ENCODE measurements at regions not wholly inside any gene's neighbourhood (a gene's known extent, or its start where the extent isn't known, plus 50 kb on each side); places are given as distances from the start of the nearest gene placed in this dataset.

DNA sequence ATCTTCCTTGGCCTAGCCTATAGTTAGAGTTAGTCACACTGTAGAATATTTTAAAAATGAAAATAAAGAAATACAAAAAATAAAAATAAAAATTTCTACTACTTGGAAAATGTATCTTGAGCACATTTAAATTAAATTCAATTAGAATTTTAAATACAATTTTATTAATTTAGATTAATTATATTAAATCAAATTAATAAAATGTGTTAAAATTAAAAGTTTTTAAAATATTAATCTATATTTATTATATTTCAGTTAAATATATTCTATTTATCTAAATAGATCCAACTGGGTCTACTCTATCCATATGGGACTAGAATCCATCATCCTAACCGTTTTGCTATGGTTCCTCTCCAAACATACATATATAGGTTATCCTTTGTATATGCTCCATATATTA lies 588.3 kb upstream of the TMPRSS15 start:
- no peak overlapping the region for H3K4me3 ChIP-seq (ENCODE audit: control insufficient read depth, low read depth, low read length)
- DNase-seq (ENCODE audit: low read depth) = no peak
- TF ChIP-seq, protein P1, sequence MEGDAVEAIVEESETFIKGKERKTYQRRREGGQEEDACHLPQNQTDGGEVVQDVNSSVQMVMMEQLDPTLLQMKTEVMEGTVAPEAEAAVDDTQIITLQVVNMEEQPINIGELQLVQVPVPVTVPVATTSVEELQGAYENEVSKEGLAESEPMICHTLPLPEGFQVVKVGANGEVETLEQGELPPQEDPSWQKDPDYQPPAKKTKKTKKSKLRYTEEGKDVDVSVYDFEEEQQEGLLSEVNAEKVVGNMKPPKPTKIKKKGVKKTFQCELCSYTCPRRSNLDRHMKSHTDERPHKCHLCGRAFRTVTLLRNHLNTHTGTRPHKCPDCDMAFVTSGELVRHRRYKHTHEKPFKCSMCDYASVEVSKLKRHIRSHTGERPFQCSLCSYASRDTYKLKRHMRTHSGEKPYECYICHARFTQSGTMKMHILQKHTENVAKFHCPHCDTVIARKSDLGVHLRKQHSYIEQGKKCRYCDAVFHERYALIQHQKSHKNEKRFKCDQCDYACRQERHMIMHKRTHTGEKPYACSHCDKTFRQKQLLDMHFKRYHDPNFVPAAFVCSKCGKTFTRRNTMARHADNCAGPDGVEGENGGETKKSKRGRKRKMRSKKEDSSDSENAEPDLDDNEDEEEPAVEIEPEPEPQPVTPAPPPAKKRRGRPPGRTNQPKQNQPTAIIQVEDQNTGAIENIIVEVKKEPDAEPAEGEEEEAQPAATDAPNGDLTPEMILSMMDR (IDR thresholded peaks at IDR 0.05; ENCODE audit: control insufficient read depth, insufficient read depth, low read depth, low read length, missing control alignments) = no peak

DNA sequence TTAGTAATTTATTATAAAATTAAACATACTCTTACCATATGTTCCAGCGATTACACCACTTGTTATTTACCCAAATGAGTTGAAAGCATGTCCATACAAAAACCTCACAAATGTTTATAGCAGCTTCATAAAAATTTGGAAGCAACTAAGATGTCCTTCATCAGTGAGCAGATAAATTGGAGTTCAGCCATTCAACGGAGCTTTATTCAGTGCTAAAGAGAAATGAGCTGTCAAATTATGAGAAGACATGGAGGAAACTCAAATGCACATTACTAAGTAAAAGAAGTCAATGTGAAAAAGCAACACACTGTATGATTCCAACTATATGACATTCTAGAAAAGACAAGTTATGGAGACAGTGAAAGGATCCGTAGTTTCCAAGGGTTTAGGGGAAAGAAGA lies 606.7 kb upstream of the TMPRSS15 start:
- DNase-seq (ENCODE audit: low read depth) = no peak
- TF ChIP-seq, protein P1 (IDR thresholded peaks at IDR 0.05; ENCODE audit: control insufficient read depth, insufficient read depth, low read depth, low read length, missing control alignments) = no peak

DNA sequence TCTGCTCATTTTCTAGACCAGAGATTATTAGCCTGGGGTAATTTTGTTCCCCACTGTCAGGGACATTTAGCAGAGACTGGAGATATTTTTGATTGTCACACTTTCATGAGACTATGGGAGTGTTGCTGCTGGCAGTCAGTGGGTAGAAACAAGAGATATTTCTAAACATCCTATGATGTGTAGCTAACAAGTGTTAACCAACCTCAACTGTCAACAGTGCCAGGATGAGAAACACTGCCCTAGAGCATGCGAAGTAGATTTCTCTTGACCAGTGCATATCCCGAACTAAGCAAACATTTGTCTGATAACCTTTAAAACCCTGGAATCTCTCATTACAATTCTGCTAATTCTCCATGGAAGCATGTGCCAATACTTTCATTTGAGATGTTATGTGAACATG lies 607.4 kb upstream of the TMPRSS15 start:
- DNase-seq (ENCODE audit: low read depth) = no peak
- TF ChIP-seq, protein P1 (IDR thresholded peaks at IDR 0.05; ENCODE audit: control insufficient read depth, insufficient read depth, low read depth, low read length, missing control alignments) = no peak
- H3K4me3 ChIP-seq (ENCODE audit: control insufficient read depth, low read depth, low read length) = no peak overlapping the region

More for the DNA sequence above, 606.7 kb upstream of the TMPRSS15 start:
- H3K4me3 ChIP-seq (ENCODE audit: control insufficient read depth, low read depth, low read length) = no peak overlapping the region

DNA sequence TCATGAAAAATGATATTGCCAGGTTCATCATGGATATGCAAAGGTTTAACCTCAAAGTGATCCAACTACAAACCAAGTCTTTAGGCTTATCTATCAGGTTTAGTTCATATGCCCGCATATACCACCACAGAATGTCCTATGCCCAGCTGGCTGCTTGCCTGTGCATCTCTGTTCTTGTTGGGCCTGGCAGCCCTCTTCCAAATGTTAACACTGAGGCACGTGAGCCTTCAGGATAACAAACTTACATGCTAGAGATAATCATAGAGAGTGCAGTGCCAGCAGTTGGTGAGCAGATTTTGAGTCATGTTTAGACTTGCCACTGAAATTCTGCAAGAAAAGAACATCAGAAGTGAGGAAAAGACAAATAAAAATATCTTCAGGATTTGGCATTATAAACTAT lies 607.9 kb upstream of the TMPRSS15 start:
- DNase-seq (ENCODE audit: low read depth) = no peak
- TF ChIP-seq, protein P1 (IDR thresholded peaks at IDR 0.05; ENCODE audit: control insufficient read depth, insufficient read depth, low read depth, low read length, missing control alignments) = no peak
- no peak overlapping the region for H3K4me3 ChIP-seq (ENCODE audit: control insufficient read depth, low read depth, low read length)

DNA sequence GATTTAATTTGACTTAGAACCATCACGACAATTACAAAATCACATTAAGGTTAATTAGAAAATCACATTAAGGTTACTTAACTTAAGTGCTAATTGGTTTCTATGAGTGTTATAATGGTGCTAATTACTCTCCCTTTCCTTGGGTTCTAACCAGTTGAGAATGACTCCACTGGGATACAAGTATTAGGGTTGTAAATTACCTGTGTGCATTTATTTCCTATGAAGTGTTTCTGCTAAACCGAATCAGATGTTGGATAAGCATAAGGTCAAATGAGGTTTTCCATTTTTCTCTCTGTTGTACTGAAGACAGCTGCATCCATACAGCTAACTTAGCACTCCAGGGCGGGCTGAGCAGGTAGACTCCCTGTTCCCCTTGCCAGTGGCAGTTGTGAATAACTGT lies 610.3 kb upstream of the TMPRSS15 start:
- no peak for DNase-seq (ENCODE audit: low read depth)
- TF ChIP-seq, protein P1 (IDR thresholded peaks at IDR 0.05; ENCODE audit: control insufficient read depth, insufficient read depth, low read depth, low read length, missing control alignments) = no peak
- no peak overlapping the region for H3K4me3 ChIP-seq (ENCODE audit: control insufficient read depth, low read depth, low read length)

DNA sequence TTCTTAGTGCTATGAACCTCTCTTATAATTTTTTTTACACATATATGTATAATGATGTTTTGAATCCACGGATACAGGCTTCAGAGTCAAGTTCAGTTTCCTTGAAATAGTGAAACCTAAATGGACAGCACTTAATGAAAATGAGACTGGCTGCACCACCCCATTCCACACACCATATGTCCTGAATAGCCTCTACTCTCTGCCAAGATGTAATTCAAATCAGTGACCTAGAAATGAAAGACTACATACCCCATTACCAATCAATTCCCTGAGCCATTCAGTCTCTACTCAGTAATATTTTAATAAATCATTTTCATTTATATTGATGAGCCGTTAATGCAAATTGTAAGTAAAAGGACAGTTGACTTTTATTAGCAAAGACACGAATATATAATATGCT lies 614.9 kb upstream of the TMPRSS15 start:
- no peak overlapping the region for H3K4me3 ChIP-seq (ENCODE audit: control insufficient read depth, low read depth, low read length)
- TF ChIP-seq, protein P1 (IDR thresholded peaks at IDR 0.05; ENCODE audit: control insufficient read depth, insufficient read depth, low read depth, low read length, missing control alignments) = no peak
- DNase-seq (ENCODE audit: low read depth) = no peak

DNA sequence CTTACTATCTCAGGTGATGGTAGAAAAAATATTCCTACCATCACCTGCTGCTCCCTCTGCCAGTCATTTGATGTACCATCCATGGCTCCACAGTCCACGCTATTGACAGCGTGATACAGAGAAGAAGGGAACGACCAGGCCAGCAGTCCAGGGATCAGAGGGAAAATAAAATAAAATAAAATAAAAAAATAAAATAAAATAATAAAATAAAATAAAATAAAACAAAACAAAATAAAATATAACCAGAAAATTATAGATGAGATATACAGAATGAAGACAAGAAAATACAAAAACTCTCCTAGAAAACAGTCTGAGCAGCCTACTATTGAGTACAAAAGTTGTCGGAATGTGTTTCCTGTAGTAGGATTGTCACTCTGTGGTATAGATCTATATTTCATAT lies 619.4 kb upstream of the TMPRSS15 start:
- no peak overlapping the region for H3K4me3 ChIP-seq (ENCODE audit: control insufficient read depth, low read depth, low read length)
- no peak for DNase-seq (ENCODE audit: low read depth)
- TF ChIP-seq, protein P1 (IDR thresholded peaks at IDR 0.05; ENCODE audit: control insufficient read depth, insufficient read depth, low read depth, low read length, missing control alignments) = no peak
